Kidney (tissue), 13 donors: ENCODE measurements at regions not wholly inside any gene's neighbourhood (a gene's known extent, or its start where the extent isn't known, plus 50 kb on each side); places are given as distances from the start of the nearest gene placed in this dataset.
A peak's percentile ranks its signal among the peaks of the same experiment; 100 is the strongest.

ENCODE experiments used
- DNase-seq, 5 donors: peaks; one replicate each; pipeline ENCODE4 v3.0.0-alpha.2; 2013 to 2020
- FAIRE-seq: peaks from 2 replicates; lab custom pipeline; 2012; peaks lifted over from hg19 to GRCh38; lab: Jason Lieb, UNC
- H3K27ac ChIP-seq, 2 donors: one replicate each; pipeline ENCODE4 v1.7.0; 2013; ENCODE audit warnings: low read depth in 2 of 2, low read length in 2 of 2, inconsistent platforms in 1 of 2
- H3K27me3 ChIP-seq: one replicate; pipeline ENCODE4 v1.7.1; 2013; ENCODE audit warnings: low read length, inconsistent platforms; ENCODE audit not compliant: control insufficient read depth, insufficient read depth
- H3K36me3 ChIP-seq, 3 donors: one replicate each; pipeline versions ENCODE4 v1.7.0 to v1.7.1; 2013; ENCODE audit warnings: low read length in 3 of 3, control low read depth in 1 of 3, inconsistent platforms in 1 of 3; ENCODE audit not compliant: insufficient read depth in 3 of 3, control insufficient read depth in 2 of 3
- H3K4me1 ChIP-seq, 3 donors: one replicate each; pipeline versions ENCODE4 v1.7.0 to v1.7.1; 2013; ENCODE audit warnings: low read length in 3 of 3, inconsistent platforms in 1 of 3, low read depth in 1 of 3; ENCODE audit not compliant: control insufficient read depth in 2 of 3, insufficient read depth in 2 of 3
- H3K4me3 ChIP-seq, 3 donors: one replicate each; pipeline versions ENCODE4 v1.7.0 to v1.8.1; 2013; ENCODE audit warnings: low read length in 3 of 3, control low read depth in 1 of 3, inconsistent platforms in 1 of 3
- H3K9ac ChIP-seq, 3 donors: one replicate each; pipeline versions ENCODE4 v1.7.0 to v1.7.1; 2013; ENCODE audit warnings: low read length in 3 of 3, control low read depth in 1 of 3, inconsistent platforms in 1 of 3
- H3K9me3 ChIP-seq, 3 donors: one replicate each; pipeline versions ENCODE4 v1.7.0 to v1.7.1; 2013; ENCODE audit warnings: low read length in 3 of 3, control low read depth in 1 of 3, inconsistent platforms in 1 of 3; ENCODE audit not compliant: control insufficient read depth in 2 of 3, insufficient read depth in 1 of 3
- intact Hi-C: fragments of 100-400 bp; cut with DNase I; formaldehyde crosslinking; loops from one replicate; pipeline ENCODE4 v1.11.1; 2022
- TF ChIP-seq, protein P1 (sequence below): IDR thresholded peaks from 3 replicates; pipeline ENCODE4 v1.5.1; 2012; ENCODE audit warnings: mild to moderate bottlenecking, moderate library complexity, borderline replicate concordance; ENCODE audit not compliant: insufficient read depth; ENCODE audit errors: extremely low read depth
- donor health status: control.
- donor health status: control.
- donor health status: control.
- donor health status: control.
- donor health status: control.
- donor health status: DM: yes; HTN: yes; CAD: no.
- donor health status: Normal renal cell carcinoma (clear cell type).

GRCh38 chr16:80350061-80350460, 190.7 kb upstream of the DYNLRB2 start:
- no peaks in the 10 kb centered on the region for H3K27me3 ChIP-seq
- no peak for FAIRE-seq
- intact Hi-C loops = no loop called here
- TF ChIP-seq, protein P1, sequence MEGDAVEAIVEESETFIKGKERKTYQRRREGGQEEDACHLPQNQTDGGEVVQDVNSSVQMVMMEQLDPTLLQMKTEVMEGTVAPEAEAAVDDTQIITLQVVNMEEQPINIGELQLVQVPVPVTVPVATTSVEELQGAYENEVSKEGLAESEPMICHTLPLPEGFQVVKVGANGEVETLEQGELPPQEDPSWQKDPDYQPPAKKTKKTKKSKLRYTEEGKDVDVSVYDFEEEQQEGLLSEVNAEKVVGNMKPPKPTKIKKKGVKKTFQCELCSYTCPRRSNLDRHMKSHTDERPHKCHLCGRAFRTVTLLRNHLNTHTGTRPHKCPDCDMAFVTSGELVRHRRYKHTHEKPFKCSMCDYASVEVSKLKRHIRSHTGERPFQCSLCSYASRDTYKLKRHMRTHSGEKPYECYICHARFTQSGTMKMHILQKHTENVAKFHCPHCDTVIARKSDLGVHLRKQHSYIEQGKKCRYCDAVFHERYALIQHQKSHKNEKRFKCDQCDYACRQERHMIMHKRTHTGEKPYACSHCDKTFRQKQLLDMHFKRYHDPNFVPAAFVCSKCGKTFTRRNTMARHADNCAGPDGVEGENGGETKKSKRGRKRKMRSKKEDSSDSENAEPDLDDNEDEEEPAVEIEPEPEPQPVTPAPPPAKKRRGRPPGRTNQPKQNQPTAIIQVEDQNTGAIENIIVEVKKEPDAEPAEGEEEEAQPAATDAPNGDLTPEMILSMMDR = no peak
- H3K9me3 ChIP-seq = peaks cover 0 to 4% (median 0%) of the 10 kb centered on the region in 3 donors
- no peak for DNase-seq
- no peaks in the 10 kb centered on the region for H3K4me1 ChIP-seq
- no peak overlapping the region for H3K27ac ChIP-seq
- no peaks in the 10 kb centered on the region for H3K36me3 ChIP-seq
- H3K9ac ChIP-seq = no peak overlapping the region
- no peak overlapping the region for H3K4me3 ChIP-seq

DNA sequence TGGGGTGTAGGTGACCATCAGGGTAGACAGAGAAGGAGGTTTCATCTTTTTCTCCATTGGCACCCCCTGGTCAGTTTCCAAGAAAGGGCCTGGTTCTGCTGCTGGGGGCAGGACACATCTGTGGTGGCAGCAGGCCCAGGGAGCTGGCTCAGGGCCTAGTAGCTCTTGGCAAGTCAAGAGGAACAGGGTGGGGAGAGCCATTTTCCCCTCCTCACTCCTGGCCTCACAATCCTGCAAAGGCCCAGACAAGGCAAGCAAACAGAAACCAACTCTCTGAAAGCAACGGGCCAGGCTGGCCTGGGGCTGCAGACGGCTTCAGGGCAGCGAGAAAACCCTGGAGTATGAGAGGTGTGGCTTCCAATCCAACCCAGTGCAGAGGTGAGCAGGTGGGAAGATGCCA, 192.9 kb upstream of the DYNLRB2 start:
- intact Hi-C loops = no loop called here
- Histone ChIP-seq H3K27ac (no peak overlapping the region), H3K36me3 (no peaks in the 10 kb centered on the region), H3K9ac (no peak overlapping the region), H3K9me3 (peaks cover 0 to 4% (median 0%) of the 10 kb centered on the region in 3 donors), H3K4me3 (no peak overlapping the region), H3K27me3 (no peaks in the 10 kb centered on the region), H3K4me1 (no peaks in the 10 kb centered on the region)
- TF ChIP-seq, protein P1 = no peak
- DNase-seq = peak in 1 of 5 donors; percentile 73
- FAIRE-seq = no peak

DNA sequence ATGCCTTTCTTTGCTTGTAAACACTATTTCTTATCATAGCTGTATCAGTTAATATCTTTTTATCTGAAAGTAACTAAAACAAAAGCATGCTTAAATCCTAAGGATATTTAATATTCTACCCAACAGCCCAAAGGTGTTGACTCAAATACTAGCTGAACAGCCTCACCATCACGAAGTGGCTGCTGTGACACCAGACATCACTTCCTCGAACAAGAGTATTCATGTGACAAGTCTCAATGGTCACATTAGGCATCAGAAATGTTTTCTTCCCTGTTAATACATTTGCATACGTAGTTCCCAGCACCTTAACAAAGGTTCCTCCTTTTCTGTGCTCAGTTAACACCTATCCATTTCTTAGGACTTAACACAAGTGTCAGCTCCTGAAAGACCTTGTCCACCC, 193.8 kb upstream of the DYNLRB2 start:
- Histone ChIP-seq H3K36me3 (no peaks in the 10 kb centered on the region), H3K27me3 (no peaks in the 10 kb centered on the region), H3K27ac (no peak overlapping the region), H3K4me3 (no peak overlapping the region), H3K4me1 (no peaks in the 10 kb centered on the region), H3K9me3 (peaks cover 0 to 4% (median 0%) of the 10 kb centered on the region in 3 donors), H3K9ac (no peak overlapping the region)
- intact Hi-C loops = no loop called here
- TF ChIP-seq, protein P1 = no peak
- FAIRE-seq = no peak
- DNase-seq = no peak

DNA sequence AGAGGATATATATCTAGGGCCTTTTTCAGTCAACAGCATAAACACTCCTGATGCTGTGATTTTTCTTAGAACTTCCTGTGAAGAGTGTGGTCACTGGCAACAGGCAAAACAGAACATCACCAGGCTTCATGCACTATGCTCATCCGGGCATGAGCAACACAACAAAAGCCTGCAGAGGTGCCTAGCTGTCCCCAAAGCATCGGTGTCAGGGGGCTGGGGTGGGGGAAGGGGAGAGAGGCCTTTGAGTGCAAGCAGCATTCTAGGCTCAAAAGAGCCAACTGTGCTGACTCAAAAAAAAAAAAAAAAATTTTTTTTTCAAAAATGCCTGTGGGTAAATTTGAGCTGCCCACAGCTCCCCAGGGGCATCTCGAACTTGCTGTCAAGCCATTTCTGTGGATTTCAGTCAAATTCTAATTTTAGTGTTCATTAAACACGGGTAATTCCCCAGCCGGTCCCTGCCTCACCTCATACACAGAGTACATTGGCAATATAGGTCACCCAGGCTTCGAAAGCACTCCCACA, 194.6 kb upstream of the DYNLRB2 start:
- H3K4me1 ChIP-seq = no peaks in the 10 kb centered on the region
- H3K4me3 ChIP-seq = no peak overlapping the region
- FAIRE-seq (no peak), DNase-seq (peak in 2 of 5 donors; percentile 31 to 47)
- TF ChIP-seq, protein P1 = no peak
- intact Hi-C loops = no loop called here
- no peak overlapping the region for H3K9ac ChIP-seq
- H3K27ac ChIP-seq = no peak overlapping the region
- H3K27me3 ChIP-seq = no peaks in the 10 kb centered on the region
- peaks cover 0 to 4% (median 0%) of the 10 kb centered on the region in 3 donors for H3K9me3 ChIP-seq
- H3K36me3 ChIP-seq = no peaks in the 10 kb centered on the region
